CD4-positive, alpha-beta T cell (primary cell): ENCODE measurements at regions not wholly inside any gene's neighbourhood (a gene's known extent, or its start where the extent isn't known, plus 50 kb on each side); places are given as distances from the start of the nearest gene placed in this dataset.

Experiments
- ATAC-seq: fragments of 200-7000 bp; cut with Tn5 transposase; one replicate; pipeline ENCODE4 v1.10.0; 2022; ENCODE audit warnings: mild to moderate bottlenecking; ENCODE audit not compliant: poor library complexity
- CTCF ChIA-PET: fragments of 350-600 bp; sonication (Branson Sonifier 250); formaldehyde crosslinking; loops from one replicate; lab custom pipeline; 2021; ENCODE audit warnings: antibody characterized with exemption, inconsistent platforms; lab: Charles Lee
- POLR2A ChIA-PET: fragments of 350-600 bp; sonication (Branson Sonifier 250); formaldehyde crosslinking; loops from one replicate; lab custom pipeline; 2021; ENCODE audit warnings: antibody characterized with exemption, inconsistent platforms; lab: Charles Lee
- DNase-seq, 14 experiments: peaks; one replicate each; pipeline ENCODE4 v3.0.0-alpha.2; 2013 to 2020; ENCODE audit warnings: mixed read lengths in 2 of 14
- H3K27ac ChIP-seq, 2 donors: one replicate each; pipeline versions ENCODE4 v1.5.1 to v1.7.0; 2013; ENCODE audit warnings: low read length in 2 of 2, low read depth in 1 of 2, mild to moderate bottlenecking in 1 of 2
- H3K27me3 ChIP-seq, 2 experiments: 1 replicate in 1 of 2; 2 replicates in 1 of 2; pipeline versions ENCODE4 v1.6.1 to v1.7.0; 2013; ENCODE audit warnings: low read length in 2 of 2, control low read depth in 1 of 2, mild to moderate bottlenecking in 1 of 2, moderate library complexity in 1 of 2; ENCODE audit not compliant: insufficient read depth in 2 of 2, control insufficient read depth in 1 of 2
- H3K36me3 ChIP-seq: one replicate; pipeline ENCODE4 v1.6.1; 2013; ENCODE audit warnings: low read length, control low read depth; ENCODE audit not compliant: insufficient read depth
- H3K4me1 ChIP-seq: one replicate; pipeline ENCODE4 v1.6.1; 2013; ENCODE audit warnings: low read length, control low read depth; ENCODE audit not compliant: insufficient read depth
- H3K4me3 ChIP-seq: one replicate; pipeline ENCODE4 v1.5.1; 2013; ENCODE audit warnings: mild to moderate bottlenecking, low read length, moderate library complexity
- H3K9me3 ChIP-seq, 2 experiments: 1 replicate in 1 of 2; 2 replicates in 1 of 2; pipeline versions ENCODE4 v1.6.1 to v1.7.0; 2013; ENCODE audit warnings: low read length in 2 of 2, mild to moderate bottlenecking in 2 of 2, control low read depth in 1 of 2, moderate library complexity in 1 of 2; ENCODE audit not compliant: control insufficient read depth in 1 of 2, insufficient read depth in 1 of 2
- H3K27ac Mint-ChIP-seq: one replicate; pipeline ENCODE4 v1.8.0; 2020; ENCODE audit warnings: mixed read lengths
- H3K27me3 Mint-ChIP-seq: one replicate; pipeline ENCODE4 v1.8.0; 2021; ENCODE audit warnings: mixed read lengths
- H3K36me3 Mint-ChIP-seq: one replicate; pipeline ENCODE4 v1.8.0; 2021; ENCODE audit warnings: low read depth, mixed read lengths
- H3K4me1 Mint-ChIP-seq: one replicate; pipeline ENCODE4 v1.8.0; 2021; ENCODE audit warnings: low read depth, mixed read lengths
- H3K4me3 Mint-ChIP-seq: one replicate; pipeline ENCODE4 v1.8.0; 2020; ENCODE audit warnings: mild to moderate bottlenecking, mixed read lengths
- H3K9me3 Mint-ChIP-seq: one replicate; pipeline ENCODE4 v1.8.0; 2020; ENCODE audit warnings: mixed read lengths
- intact Hi-C, 2 experiments: fragments of 100-400 bp; cut with DNase I in 1 of 2; cut with micrococcal nuclease in 1 of 2; formaldehyde crosslinking; loops; one replicate each; pipeline versions ENCODE4 v1.15.1 to v1.9.0; 2023 to 2025; cut with DNase I, micrococcal nuclease
- TF ChIP-seq, protein P1 (sequence below): fragments of 200-600 bp; IDR thresholded peaks from one replicate; pipeline ENCODE4 v1.8.0; 2022; ENCODE audit warnings: antibody characterized with exemption, mild to moderate bottlenecking

- Histone ChIP-seq H3K9me3 (no peaks in the 10 kb centered on the region), H3K4me1 (no peaks in the 10 kb centered on the region), H3K27me3 (no peaks in the 10 kb centered on the region), H3K4me3 (no peak overlapping the region), H3K36me3 (no peaks in the 10 kb centered on the region), H3K27ac (no peak overlapping the region)
- DNase-seq (no peak), ATAC-seq (no peak)
- Mint-ChIP-seq H3K4me1 (no peaks in the 10 kb centered on the region), H3K27me3 (no peaks in the 10 kb centered on the region), H3K36me3 (no peaks in the 10 kb centered on the region), H3K27ac (no peak overlapping the region), H3K4me3 (no peak overlapping the region), H3K9me3 (peaks cover 9% of the 10 kb centered on the region)
- ChIA-PET POLR2A (no interaction called here), CTCF (no interaction called here)
- TF ChIP-seq, protein P1, sequence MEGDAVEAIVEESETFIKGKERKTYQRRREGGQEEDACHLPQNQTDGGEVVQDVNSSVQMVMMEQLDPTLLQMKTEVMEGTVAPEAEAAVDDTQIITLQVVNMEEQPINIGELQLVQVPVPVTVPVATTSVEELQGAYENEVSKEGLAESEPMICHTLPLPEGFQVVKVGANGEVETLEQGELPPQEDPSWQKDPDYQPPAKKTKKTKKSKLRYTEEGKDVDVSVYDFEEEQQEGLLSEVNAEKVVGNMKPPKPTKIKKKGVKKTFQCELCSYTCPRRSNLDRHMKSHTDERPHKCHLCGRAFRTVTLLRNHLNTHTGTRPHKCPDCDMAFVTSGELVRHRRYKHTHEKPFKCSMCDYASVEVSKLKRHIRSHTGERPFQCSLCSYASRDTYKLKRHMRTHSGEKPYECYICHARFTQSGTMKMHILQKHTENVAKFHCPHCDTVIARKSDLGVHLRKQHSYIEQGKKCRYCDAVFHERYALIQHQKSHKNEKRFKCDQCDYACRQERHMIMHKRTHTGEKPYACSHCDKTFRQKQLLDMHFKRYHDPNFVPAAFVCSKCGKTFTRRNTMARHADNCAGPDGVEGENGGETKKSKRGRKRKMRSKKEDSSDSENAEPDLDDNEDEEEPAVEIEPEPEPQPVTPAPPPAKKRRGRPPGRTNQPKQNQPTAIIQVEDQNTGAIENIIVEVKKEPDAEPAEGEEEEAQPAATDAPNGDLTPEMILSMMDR: no peak
- intact Hi-C loops: no loop called here
Observed at GRCh38 chr9:108088916-108089315, 599.3 kb upstream of the KLF4 start.

- H3K4me1 Mint-ChIP-seq: no peaks in the 10 kb centered on the region
- no peaks in the 10 kb centered on the region for H3K27me3 Mint-ChIP-seq
- H3K36me3 ChIP-seq: no peaks in the 10 kb centered on the region
- ChIA-PET CTCF (no interaction called here), POLR2A (no interaction called here)
- DNase-seq (no peak), ATAC-seq (no peak)
- no peak overlapping the region for H3K27ac ChIP-seq
- H3K4me1 ChIP-seq: no peaks in the 10 kb centered on the region
- no peak overlapping the region for H3K4me3 Mint-ChIP-seq
- H3K9me3 ChIP-seq: peaks cover 0 to 3% of the 10 kb centered on the region in 2 experiments
- no peak overlapping the region for H3K4me3 ChIP-seq
- TF ChIP-seq, protein P1: no peak
- H3K27me3 ChIP-seq: no peaks in the 10 kb centered on the region
- no peak overlapping the region for H3K27ac Mint-ChIP-seq
- peaks cover 9% of the 10 kb centered on the region for H3K9me3 Mint-ChIP-seq
- H3K36me3 Mint-ChIP-seq: no peaks in the 10 kb centered on the region
- intact Hi-C loops: no loop called here
Observed at GRCh38 chr9:108087781-108088180, 598.2 kb upstream of the KLF4 start.

DNA sequence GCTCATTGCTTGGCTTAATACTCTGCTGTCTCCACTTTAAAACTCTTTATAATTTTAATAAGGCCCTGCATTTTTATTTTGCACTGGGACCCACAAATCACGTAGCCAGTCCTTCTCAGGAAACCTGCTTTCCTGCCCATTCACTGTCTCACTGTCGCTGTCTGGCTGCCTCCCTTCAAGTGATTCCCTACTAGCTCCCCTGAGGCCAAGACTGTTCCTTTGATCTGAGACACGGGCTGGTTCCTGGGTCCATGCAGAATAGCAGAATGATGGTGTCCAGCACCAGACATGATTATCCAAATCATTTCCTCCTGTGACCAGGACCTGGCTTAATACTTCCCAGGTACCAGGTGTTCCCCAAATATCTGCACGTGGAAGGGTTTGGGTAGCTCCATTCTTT, 597.1 kb upstream of the KLF4 start:
- H3K4me1 ChIP-seq: no peaks in the 10 kb centered on the region
- DNase-seq (no peak), ATAC-seq (no peak)
- no peak overlapping the region for H3K27ac ChIP-seq
- H3K9me3 Mint-ChIP-seq: peaks cover 7% of the 10 kb centered on the region
- H3K36me3 ChIP-seq: no peaks in the 10 kb centered on the region
- H3K36me3 Mint-ChIP-seq: no peaks in the 10 kb centered on the region
- TF ChIP-seq, protein P1: no peak
- ChIA-PET POLR2A (no interaction called here), CTCF (no interaction called here)
- H3K4me3 Mint-ChIP-seq: no peak overlapping the region
- no peak overlapping the region for H3K4me3 ChIP-seq
- intact Hi-C loops: no loop called here
- H3K9me3 ChIP-seq: peaks cover 0 to 3% of the 10 kb centered on the region in 2 experiments
- no peaks in the 10 kb centered on the region for H3K27me3 Mint-ChIP-seq
- no peaks in the 10 kb centered on the region for H3K27me3 ChIP-seq
- H3K27ac Mint-ChIP-seq: no peak overlapping the region
- H3K4me1 Mint-ChIP-seq: no peaks in the 10 kb centered on the region
